GM19463 (cell line): ENCODE measurements at regions not wholly inside any gene's neighbourhood (a gene's known extent, or its start where the extent isn't known, plus 50 kb on each side); places are given as distances from the start of the nearest gene placed in this dataset.

Source experiments
- ATAC-seq: cut with Tn5 transposase; IDR thresholded peaks from one replicate; pipeline ENCODE4 v1.9.1; 2021; ENCODE audit warnings: mild to moderate bottlenecking, moderate library complexity; ENCODE audit not compliant: unreplicated experiment

DNA sequence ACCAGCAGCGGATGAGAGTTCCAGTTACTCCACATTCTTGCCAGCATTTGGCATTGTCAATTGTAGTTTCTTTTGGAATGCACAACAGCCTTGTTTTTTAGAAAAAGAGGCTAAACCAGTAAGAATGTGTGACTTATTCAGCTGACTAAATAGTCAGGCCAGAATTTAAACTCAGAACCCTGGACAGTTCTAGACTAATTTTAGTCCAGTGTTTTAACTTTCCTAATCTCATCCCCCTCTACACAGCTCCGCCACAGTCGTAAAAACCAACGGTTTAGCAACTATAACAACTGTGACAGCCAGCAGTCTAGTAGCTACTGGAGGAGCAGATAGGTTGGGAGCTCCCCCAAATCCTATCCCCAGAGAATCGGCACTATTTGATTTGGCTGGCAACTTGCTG lies 103.7 kb downstream of the FOXD1 start:
- ATAC-seq = no peak

DNA sequence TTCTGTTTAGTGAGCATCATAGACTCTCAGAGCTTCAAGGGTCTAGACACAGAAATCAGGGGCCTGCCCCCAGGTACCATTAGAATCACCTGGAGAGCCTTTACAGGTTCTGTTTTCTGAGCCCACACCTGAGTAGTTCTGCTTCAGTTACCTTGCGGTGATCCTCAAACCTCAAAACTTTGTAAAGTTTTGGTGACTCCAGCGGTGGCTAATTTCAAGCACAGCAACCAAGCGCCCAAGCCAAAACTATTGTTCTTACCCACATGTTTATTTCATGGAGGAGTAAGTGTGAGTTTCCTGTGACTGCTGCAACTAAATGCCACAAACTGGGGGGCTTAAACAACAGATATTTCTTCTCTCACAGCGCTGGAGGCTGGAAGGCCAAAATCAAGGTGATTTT lies 108.9 kb downstream of the FOXD1 start:
- ATAC-seq = no peak

DNA sequence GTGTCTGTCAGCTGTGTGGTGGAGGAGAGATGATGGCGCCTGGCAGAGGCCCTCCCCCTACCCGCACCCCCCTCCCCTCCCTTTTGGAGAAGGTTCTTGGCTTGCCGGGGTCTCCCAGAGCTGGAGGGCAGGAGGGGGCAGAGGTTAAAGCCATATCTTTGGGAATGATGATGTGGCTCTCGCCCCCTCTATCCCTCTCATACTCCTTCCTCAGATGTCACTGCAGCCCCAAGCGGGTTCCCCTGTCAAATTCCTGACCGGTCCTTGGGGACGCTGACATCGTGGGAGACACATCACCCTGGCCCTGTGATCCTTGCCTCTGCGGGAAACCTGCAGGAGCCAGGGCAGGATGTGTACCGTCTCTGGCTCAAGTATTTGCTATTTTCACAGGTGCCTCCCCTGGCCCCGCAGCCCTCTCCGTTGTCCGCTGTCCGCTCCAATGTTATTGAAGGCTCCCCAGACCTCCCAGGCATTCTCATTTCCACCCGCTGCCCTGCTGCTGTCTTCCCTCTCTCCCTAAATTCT lies 109.5 kb downstream of the FOXD1 start:
- ATAC-seq = no peak

DNA sequence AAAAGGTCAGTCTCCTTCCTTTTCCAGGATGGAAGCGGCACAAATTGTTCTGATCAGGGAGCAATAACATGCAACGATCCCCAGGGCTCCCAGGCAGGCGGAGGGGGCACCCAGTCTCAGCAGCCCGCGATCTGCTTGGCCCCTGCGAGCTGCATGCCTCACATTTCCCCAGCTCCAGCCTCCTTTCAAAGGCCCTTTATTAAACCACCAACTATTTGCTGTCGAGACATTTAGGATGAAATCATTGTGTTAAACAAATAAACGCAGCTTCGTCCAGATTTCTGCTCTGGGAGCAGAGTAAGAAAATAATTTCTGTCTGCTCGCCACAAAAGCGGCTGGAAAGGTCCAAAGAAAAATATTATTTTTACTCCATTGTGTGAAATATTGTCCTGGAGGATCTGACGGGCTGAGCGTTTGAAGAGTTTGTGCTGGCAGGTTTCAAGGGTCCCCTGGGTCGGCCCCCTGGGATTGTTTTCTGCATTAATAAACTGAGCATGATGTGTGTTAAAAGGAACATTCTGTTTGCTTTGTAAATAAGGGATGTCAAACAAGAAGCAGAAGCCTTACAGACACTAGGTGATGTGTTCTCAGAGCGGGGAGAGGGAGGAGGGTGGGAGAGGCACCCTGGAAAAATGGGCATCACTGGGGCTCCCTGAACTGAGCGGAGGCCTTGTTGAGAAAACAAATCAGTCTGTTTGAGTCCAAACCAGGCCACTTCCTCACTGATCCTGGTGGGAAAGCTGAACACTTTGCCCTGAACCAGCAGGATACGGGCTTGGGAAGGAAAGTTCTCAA lies 110.1 kb downstream of the FOXD1 start:
- no peak for ATAC-seq

DNA sequence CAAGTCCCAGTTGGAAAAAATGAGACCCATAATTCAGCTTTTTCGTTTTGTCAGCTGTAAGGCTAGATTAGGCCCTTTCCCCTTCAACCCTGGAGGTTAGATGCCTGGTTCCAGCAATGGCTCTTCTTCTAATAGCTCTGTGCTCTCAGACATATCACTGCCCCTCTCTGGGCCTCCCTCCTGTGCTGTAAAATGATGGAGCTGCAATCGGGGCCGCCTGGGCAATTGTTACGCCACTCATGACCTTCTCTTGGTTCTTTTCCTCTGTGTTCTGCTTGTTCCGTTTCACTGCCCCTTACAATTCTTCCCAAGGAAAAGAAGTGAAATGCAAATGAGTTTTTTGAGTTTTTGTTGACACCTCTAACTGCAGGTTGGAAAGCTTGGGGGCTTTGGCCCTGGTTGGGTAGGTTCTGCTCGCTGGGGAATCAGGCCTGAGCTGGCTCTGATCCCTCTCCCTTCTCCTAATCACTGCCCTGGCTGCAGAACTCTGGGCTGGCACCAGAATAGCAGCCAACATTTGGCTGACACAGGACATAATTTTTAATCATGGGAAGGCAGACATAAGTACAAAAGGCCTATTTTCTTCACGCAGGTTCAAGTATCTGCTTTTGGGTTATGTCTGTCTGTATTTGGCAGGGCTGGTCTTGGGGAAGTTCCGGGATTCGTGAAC lies 110.9 kb downstream of the FOXD1 start:
- ATAC-seq = no peak

DNA sequence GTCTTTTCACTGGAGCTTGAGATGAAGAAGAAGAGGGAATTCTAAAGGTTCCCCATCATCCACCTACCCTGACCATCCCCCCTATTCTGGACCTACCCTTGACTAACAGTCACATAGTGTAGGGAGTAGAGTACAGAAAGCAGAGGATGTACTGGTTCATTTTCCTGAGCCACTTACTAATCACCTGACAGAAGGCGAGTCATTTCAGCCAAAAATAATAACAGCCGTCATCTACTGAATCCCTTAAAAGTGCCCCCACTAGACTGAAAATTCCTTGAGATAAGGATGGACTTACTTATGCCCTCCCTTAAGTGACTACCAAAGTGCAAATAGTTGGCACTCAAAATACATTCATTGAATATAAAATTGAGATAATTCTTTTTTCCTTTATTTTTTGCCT lies 112.2 kb downstream of the FOXD1 start:
- no peak for ATAC-seq

DNA sequence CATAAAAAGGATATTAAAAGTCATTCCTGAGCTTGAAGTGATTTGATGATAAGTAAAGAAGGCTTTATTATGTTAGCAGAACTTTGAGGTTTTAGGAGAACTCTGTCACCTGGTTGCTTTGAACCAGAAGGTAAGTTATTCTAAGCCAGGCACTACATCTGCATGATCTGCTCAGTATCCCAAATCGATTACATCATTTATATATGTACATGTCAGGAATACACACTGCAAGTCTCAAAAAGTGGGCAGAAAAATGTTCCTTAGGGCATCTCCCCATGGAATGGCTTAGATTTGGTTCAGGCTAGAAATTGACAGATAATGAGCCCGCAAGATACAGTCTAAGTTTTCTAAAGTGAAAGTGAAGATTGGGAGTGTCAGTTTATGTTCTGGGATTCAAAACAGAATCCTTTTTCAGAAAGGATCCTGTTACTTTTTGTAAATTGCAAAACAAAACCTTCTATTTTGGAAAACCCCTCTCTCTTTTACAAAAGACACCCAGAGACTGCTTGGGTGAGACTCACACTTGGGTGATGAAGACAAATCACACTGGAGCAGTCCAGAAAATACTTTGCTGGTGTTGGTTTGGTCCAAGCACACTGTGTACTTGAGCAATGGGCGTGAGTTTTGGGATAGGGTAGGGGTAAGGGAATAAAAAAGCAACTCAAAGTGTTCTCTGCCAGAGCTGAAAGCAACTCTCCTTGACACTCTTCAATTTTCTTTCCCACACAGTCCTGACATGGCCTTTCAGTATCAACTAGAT lies 114.5 kb downstream of the FOXD1 start:
- ATAC-seq = no peak

DNA sequence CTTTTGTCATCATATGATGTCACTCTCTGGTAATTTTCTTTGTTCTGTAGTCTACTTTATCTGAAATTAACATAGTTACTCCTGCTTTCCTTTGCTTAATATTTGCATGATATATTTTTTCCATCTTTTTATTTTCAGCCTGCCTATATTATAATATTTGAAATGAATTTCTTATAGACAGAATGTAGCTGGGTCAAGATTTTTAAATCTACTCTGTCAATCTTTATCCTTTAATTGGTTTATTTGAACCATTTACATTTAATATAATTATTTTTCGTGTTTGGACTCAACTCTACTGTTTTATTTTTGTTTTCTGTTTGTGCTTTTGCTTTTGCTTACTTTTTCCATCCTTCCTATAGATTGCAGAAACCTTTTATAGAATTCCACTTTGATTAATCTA lies 118.0 kb downstream of the FOXD1 start:
- ATAC-seq = no peak

DNA sequence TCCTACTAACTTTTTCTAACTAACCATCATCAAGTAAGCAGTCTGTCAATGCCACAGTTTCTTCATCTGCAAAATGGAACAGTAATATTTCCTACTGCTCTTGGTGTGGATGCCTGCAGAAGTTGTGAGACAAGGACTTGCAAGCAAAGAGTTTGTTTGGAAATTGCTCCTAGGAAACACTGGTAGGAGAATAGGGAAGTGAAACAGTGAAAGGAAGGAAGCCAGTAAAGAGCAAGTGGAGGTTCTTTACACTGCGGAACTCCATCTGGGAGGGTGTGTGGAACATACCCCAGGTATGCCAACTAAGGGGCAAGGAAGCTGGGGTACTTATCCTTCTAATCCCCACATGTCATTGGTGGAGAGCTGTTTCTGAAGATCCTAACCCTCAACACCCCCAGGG lies 119.9 kb downstream of the FOXD1 start:
- no peak for ATAC-seq

DNA sequence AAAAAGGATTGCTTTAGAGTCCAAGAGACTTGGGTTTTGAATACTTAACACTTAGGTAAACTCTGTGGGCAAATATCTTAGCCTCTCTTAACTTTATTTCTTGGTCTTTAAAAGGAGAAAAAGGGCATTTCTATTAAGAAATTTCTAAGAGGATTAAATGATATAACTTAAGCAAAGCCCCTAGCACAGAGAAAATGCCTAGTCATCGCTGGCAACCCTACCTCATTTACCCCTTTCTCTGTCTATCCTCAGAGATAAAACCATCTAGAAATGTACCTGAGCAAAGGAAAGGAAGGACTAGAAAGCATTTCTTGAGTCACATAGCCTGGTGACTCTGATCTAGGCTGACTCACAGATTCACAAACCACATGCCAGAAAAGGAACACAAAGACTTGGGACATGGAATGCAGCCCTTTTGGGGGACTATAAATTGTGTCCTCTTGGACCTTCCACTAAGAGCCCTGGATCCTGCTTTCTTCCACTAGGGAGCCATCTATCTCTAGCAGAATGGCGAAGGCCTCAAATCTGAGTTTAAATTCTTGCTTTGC lies 120.6 kb downstream of the FOXD1 start:
- ATAC-seq = no peak

DNA sequence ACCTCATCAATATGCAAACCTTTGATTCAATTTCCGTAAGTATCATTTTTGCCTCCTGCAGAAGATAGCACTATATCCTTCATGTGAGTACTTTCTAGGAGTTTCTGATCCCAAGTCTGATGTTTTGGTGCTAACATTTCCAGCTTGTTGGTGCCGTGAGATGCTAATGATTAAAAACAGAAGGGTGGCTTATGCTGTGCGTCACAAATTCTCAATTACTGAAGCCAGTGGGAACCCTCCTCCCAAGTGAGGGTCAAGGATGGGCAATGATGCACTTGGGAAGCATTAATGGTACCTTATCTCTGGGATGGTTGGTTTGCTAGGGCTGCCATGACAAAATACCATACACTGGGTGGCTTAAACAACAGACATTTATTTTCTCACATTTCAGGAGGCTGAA lies 123.0 kb downstream of the FOXD1 start:
- no peak for ATAC-seq

DNA sequence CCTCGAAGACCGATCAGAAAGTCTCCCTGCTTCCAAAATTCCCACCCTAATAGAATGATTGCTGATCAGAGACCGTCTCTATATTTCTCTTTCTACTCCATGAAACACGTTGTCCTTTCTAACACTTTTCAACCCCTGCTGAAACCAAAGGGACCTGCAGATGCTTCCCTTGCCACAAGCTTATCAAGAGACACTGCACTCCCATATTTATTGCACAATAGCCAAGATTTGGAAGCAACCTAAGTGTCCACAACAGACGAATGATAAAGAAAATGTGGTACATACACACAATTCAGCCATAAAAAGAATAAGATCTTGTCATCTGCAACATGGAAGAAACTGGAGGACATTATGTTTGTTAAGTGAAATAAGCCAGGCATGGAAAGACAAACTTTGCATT lies 125.1 kb downstream of the FOXD1 start:
- ATAC-seq = no peak

DNA sequence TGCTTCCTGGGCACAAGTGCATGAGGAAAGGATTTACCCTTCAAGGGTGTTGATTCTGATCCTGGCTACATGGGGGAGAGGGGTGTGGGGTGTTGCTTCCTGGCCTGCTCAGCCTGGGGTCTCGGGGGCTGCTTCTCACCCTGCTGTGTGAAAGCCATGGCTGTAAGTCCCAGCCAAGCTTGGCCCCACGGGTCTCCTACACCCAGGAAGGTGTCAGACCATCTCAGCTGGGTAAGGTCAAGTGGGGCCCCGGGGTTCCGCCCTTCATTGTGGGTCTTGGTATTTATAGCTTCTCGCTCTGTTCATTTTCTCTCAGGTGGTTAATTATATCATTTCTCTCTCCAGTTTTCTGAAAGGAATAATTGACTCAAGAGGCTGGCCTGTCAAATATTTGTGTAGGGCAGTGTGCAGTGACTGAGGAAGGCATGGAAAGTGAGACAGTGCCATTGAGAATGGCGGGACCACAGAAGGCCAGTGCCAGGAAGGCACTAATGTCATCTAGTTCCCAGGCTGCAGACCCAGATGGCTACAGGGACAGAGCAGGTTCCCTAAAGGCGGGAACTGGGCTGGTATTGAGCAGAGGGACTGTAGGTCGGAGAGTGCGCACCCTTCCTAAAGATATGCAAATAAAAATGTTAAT lies 126.0 kb downstream of the FOXD1 start:
- no peak for ATAC-seq

DNA sequence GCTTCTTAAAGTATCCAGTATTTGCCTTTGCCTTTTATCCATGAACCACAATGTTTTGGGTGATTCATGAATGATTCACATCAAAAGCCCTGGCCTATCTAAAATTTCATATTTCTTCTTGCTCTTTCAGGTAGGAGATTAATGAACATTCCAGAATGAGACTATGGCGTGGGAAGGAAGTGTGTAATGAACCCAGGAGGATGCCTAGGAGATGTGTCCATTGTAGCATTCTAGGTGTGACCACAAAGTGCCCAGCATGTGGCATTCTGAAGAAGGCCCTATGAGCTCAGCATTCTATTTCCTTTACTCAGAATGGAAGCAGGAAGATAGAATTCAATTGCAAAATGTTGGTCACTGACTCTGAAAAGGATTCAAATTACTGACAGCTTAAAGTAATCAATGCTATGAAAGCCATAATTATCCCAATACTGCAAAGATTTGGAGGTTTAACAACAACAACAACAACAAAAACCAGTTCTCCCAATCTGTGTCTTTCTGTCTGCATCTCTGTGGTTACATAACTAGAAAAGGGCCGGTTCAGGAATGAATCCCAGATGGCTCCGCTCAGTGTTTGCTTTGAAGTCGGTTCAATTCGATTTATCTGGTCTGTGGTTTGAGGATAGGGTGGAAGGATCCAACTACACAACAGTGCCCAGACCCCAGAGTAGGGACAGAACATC lies 126.7 kb downstream of the FOXD1 start:
- no peak for ATAC-seq

DNA sequence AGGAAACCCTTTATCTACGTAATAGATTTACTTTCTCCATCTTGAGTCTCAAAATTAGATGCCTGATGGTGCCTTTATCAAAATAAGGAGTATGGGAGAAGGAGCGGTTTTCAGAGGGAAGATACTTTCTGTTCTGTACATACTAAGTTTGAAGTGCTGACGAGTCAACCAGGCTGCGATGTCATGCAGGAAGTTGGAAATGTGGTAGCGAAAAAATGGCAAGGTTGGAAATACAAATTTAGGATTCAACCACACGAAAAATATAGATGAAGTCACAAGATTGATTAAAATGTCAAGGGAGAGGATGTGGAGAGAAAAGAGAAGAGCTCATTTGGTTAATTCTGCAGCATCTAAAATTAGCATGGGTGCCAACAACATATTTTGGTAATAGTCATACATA lies 129.5 kb downstream of the FOXD1 start:
- no peak for ATAC-seq

DNA sequence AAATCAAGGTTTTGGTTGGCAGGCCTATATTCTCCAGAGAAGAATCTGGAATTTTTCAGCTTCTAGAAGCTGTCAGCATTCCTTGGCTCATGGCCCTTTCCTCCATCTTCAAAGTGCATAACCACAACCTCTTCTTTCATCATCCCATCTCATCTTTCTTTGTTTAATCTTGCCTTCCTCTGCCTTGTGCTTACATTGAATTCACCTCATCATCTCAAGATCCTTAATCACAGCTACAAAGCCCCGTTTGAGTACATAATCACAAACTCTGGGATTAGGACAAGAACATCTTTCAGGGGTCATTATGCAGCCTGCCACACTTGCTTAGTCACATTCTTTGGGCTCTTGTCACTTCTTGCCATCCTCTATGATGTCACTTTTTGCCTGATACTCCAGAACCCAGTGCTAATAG lies 130.3 kb downstream of the FOXD1 start:
- ATAC-seq = no peak

DNA sequence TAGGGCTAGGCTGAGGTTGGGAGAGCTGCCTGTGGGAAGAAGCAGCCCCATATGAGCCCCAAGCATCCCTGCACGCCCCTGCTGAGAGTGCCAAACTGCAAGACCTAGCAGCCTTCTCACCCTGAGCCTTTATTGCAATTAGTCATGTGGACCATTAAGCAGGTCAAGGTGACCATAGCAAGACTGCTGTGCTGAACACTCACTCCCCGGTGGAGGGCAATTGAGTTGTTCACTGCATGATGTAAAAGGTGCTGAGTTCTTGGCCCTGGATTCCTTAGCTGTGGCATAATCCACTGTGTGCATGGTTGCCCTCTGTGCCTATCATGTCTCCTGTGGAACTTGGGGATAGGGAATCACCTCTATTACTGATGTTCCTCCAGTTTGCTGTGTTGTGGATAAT lies 131.1 kb downstream of the FOXD1 start:
- no peak for ATAC-seq

DNA sequence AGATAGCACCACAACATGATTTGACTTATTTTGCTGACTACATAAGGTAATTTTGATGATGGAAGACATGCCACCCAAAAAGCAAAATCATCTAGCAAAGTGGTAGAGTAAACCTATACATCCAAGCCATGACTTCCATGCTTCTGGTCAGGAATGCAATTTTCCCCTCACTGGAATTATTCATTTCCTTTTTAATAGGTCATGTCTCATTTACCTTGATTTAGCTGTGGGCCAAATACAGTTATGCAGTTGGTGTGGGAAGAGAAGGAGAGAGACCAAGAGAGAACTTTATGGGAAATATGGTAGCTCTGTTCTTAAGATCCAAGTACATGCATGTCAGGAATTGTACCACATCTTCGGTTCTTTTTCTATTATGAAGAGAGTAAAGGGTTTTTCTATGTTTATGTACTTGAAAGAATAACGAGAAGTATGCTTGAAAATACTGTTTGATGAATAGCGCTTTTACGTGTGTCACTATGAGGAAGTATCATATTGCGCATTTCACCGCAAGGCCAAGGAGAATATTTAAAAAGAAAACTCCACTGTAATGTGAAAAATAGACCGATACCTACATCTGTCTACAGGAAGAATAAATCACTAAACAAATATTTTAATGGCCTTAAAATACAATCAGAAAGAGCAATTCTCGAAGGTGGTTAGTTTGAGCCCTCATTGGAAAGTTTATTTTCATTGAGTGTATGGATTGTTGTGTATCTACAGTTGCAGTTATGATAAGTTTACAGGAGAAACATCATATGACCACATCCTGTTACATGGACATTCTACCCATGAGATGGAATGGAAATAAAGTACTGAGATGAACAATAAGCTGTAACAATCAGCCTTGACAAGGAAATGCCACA lies 134.0 kb downstream of the FOXD1 start:
- no peak for ATAC-seq

DNA sequence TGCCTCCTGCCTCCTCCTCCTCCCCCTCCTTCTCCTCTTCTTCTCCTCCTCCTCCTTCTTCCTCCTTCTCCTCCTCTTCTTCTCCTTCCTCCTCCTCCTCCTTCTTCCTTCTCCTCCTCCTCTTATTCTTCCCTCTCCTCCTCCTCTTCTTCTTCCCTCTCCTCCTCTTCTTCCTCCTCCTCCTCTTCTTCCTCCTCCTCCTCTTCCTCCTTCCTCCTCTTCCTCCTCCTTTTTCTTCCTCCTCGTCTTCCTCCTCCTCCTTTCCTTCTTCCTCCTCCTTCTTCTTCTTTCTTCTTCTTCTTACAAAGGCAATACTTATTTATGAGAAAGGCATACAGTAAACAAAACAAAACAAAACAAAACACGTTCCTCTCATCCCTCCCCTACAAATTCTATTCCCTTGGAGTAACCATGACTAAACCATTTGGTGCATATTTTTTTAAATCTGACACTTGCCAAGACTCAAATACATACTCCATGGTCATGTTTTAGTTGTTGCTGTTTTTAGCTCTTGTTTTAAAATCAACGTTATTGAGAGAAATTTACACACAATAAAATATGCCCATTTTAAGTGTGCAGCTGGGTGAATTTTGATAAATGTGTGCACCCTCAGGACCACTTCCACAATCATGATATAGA lies 135.6 kb downstream of the FOXD1 start:
- no peak for ATAC-seq
